DMS 273 treated with DMSO at 0.1 percent for 48 hours (cell line): ENCODE measurements at regions not wholly inside any gene's neighbourhood (a gene's known extent, or its start where the extent isn't known, plus 50 kb on each side); places are given as distances from the start of the nearest gene placed in this dataset.

ENCODE experiments used
- DNase-seq: peaks from one replicate; lab custom pipeline; 2025; lab: John Stamatoyannopoulos, UW

DNA sequence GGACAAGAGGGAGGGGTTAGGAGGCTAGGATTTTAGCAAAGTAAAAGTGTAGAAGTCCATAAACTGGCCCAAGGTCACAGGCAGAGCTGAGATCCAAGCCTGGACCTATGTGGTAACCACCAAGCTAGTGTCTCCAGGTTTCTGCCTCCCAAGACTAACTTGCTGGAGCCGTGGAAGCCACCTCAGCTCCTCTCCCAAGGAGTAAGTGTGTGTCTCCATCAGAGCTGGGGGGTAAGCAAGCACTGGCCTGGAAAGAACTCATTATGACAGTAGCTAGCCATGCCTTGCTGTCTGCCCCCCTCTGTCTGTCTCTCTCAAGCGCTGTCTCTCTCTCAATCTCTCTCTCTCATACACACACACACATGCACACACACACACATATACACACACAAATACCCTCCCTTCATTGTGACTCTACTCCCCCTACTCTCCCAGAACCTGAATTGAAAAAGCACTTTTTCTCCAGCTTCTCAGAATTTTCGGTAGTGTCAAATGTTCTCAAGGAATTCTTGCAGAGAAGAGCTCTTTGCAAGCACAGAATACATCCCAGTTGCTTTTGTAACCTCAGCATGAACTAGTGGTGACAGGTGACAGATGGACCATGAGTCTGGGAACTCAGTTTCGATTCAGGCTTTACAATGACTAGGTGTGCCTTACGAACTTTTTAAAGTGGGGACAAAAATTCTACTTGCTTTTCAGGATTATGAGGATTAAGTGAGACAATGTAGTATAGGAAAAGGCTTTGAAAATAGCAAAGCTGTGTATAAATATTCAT, 238.0 kb upstream of the FGGY start:
- no peak for DNase-seq

DNA sequence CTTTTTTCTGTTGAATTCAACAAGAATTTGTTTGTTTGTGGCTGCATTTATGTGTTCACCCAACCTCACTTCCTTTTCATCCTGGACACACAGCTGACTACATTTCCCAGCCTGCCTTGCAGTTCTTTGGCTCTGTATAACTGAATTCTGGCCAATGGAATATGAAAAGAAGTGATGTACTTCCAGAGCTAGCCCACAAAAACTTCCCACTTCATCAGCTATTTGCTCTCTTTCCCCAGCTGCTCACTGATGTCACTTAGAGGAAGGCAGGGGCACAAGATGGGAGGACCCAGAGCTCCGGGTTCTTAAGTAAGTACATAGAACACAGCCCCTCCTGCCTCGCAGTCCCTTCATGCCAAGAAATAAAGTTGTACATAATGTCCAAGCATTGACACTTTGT, 235.0 kb upstream of the FGGY start:
- DNase-seq, result no peak

- DNase-seq, result no peak
Measured at GRCh38 chr1:59062743-59063142, 234.2 kb upstream of the FGGY start.

- DNase-seq, result no peak
Measured at GRCh38 chr1:59063501-59063900, 233.4 kb upstream of the FGGY start.

- DNase-seq, result no peak
Measured at GRCh38 chr1:59064592-59064991, 232.3 kb upstream of the FGGY start.

GRCh38 chr1:59066236-59066635, 230.7 kb upstream of the FGGY start:
- DNase-seq, result no peak

DNA sequence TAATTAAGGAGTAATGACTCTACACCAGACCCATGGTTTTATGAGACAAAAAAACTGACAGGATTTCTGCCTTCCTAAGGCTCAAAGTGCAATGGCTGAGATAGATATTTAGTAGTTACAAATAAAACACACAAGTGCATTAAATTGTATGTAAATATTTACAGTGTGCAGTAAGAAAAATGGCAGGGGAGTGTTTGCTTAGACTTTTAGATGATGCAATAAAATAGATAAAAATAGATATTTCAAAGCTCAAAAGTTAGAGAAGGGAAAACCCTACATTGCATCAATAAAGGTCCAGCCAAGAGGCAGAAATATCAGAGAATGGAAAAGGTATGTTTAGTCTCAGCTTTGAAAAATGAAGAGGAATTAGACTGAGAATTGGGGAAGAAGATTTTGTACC, 226.3 kb upstream of the FGGY start:
- no peak for DNase-seq

DNA sequence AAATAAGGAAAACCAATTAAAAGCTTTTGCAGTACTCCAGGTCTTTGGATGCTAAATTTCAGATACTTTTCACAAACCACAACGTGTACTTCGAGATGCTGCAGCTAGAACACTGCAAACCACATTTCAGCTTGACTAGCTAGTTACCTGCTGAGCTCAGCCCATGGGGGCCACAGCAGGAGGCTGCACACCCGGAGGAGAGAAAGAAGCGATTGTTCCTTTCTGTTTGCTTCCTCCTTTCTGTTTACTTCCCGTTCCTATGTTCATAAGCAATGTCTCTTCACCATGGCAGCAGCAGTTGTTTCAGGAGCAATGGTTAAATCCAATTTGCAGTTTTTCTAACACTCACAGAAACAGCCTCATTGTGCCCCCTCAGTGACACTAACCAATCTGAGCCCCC, 225.6 kb upstream of the FGGY start:
- no peak for DNase-seq

GRCh38 chr1:59071876-59072582, 224.9 kb upstream of the FGGY start:
- no peak for DNase-seq

DNA sequence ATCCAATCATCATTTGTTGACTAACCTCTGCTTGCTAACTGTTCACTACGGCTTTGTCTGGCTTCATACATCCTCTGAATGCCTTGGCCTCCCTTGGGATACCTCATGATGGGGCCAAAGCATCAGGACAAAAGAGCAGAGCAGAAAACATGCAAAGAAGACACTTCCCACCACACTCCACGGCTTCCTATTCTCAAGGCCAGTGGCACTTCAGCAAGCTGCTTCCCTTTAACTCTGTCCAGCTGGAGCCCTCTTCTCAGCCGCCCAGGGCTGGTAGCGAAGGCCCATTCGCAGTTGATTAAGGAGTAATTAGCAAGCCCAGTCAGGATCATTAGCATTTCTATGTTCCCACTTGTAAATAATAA, 224.3 kb upstream of the FGGY start:
- no peak for DNase-seq

GRCh38 chr1:59074598-59074997, 222.3 kb upstream of the FGGY start:
- DNase-seq, result no peak

GRCh38 chr1:59075021-59075420, 221.9 kb upstream of the FGGY start:
- no peak for DNase-seq

DNA sequence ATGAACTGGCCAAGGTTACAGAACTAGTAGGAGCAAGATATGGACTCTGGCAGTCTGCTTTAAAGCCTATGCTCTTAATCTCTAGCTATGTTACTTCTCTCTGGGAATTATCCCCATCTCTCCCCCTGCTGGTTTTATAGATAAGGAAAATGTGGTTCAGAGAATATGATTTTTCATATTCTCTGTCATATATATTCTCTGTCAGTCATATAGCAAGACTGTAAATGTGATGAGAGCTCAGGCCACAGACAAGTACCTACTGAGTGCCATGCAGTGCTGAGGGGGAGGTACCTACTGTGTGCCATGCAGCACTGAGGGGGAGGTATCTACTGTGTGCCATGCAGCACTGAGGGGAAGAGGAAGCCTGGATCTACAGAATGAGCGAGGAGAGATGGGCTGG, 220.3 kb upstream of the FGGY start:
- DNase-seq, result no peak

DNA sequence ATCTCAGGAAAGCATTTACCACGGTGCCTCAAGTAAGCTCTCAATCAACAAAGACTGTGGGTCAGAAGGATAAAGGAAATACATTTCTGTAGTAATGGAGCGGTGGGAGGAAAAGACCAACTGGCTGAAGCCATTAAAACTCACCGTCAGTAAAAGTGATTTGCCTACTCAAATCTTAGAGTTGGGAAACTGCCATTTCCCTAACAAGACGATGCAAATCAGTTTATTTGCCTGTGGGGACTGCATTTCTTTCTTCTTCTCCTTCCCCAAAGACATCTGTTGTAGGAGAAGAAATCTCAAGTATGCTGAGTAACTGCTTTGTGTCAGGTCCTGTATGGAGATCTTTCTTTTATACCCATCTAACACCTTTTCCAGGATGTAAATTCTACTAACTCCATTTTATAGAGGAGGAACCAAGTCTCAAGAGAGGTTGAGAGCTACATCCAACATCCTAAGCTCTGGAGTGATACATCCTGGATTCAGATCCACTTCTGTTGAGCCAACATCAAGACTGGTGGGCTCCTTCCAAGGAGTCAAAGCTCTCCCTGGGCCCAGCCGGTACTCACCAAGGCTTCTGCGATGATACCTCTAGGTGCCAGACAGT, 219.3 kb upstream of the FGGY start:
- no peak for DNase-seq

DNA sequence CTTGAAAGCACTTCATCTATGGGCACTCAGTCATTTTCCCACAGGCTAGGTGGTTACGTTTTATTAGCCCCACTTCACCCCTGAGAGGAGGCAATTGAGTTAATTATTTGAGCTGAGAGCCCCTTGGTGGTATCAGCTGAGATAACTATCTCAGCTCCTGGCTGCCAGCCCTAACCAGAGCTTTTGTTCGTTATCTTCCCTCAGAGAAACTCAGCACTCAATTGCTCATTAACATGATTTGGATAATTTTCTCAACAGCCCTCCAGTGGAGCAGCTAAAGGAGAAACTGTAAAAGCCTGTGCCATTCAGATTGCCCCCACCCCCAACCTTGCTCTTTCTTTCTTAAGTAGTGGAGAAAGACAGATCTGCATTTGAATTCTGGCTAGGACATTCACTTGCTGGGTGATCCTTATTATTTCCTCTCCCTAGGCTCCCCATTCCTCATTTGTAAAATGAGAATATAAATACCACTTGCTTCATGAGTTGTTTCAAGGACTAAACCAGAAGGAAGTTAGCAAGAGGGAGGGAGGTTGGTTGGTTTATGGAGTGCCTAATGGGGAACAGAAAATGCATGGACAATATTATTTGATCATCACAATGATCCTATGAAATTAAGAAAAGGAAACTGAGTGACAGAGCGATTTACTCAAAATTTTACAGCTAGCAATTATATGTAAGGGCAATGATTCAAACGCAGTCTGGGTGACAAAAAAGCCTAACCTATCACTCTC, 218.7 kb upstream of the FGGY start:
- DNase-seq, result peak; percentile 9

DNA sequence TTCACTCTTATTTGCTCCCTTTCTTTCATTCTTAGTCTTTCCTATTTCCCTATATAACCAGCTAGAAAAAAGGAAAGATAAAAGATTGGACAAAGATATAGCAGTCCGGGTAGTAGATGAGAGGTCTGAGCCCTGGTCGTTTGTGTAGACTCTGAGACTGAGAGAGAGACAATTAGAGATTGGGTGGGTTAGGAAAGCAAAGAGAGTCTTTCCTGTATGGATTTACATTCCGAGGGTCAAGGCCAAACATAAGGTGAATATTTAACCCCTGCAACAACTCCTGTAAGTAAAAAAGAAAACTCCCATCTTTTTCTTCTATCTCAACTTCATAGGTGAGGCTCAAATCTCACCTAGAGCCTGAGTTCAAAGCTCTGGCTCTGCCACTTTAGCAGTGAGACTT, 218.0 kb upstream of the FGGY start:
- DNase-seq, result no peak

DNA sequence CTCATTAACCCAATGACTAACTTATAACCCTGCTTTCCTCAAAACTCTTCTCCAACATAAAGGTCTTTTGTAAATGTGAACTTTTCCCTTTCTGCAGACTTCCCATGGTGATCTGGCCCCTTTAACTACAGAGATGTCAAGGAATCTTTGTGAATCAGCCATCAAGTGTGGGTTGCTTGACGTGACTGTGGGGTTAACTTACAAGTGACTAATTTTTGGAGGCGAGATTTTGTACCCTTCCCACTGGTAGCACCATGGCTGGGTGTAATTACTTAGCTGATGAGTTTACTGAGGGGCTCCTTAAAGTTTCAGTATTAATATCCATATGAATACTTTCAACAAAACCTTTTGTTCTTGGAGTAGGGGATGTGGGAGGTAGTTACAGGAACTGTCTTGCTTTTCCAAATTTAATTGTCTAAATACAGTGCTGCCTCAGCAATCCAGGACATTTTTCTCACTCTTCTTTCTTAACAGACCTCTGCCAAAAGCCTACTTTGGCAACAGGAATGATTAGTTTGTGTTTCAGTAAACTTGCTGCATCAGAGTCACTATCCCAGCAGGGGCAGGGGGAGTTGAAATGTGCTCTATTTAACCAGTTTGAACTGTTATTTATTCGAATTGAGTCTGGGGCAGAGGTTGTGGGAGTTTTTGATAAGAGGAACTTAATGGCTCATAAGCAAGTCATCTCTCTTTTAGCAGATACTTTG, 217.3 kb upstream of the FGGY start:
- no peak for DNase-seq

DNA sequence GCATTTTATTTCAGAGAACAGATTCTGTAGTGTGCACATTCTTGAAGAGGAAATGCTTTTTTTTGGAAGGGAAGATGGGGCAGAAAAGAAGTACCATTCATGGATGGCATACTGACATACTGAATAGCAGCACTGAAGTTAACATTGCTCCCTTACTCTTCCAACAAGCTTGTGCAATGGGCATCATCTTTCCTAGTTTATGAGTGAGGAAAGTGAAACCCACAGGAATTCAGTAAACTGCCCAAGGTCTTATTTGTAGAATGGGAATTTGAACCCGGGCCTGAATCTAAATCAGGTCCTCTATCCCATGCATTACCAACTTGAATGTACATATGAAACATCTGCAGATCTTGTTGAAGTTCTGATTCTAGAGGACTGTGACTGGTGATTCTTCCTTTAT, 215.7 kb upstream of the FGGY start:
- DNase-seq, result no peak

- DNase-seq, result no peak
Measured at GRCh38 chr1:59081795-59082194, 215.1 kb upstream of the FGGY start.

DNA sequence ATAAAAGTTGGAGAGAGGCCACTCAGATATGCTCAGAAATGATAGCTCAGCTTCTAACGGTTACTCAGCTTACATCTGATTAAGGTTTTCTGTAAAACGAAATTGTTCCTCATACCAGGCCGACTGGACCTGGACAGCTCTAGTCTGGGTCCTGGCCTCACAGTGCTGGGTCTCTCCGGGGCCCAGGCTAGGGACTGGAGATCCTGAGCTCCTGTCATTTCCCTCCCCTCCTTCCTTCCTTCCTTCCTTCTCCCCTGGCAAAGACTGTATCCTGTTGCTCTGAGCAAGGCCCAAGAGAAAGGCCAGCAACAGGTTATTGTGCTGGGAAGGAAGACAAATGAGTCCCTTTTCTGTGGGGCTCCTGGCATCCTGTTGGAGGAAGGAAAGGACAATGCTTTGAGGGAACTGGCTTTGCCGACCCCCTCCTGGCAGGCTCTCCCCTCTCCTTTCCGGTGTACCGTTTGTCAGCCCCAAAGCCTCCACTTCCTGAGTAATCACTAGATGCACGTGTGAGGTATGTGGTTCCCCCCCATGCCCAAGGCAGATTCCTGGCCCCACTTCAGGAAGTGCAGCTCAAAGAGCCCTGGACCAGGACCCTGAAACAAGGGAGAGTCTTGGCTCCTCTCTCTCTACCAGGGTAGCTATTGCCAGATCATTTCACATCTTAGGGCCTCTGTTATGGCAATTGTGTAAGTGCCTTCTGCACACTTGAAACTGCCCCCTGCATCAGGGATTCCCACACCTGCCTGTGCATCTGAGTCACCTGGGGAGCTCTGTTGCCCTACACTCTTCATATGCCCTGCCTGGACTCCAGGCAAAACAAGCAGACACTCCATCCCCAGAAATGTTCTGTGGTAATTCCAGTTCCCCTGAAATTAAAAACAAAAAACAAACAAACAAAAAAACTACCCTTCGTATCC, 212.7 kb upstream of the FGGY start:
- DNase-seq, result no peak

DNA sequence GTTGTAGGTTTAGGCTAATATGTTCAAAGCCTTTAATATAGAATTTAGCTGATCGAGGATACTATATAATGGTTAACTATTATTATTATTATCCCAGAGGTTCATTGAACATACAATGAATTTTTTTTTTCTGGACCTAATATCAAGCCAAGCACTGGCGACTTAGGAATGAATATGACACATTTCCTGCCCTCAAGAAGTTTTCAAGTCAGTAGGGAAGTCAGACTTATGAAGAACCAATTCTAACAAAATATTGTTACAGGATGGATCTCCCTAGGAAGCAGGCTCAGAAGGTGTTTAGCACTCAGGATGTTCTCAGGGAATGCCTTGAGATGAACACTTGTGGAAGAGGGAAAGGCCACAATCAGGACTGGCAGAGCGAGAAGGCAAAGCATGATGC, 211.8 kb upstream of the FGGY start:
- no peak for DNase-seq
